HG02938 (cell line): ENCODE measurements at regions not wholly inside any gene's neighbourhood (a gene's known extent, or its start where the extent isn't known, plus 50 kb on each side); places are given as distances from the start of the nearest gene placed in this dataset.

Experiments
- ATAC-seq: cut with Tn5 transposase; IDR thresholded peaks from one replicate; pipeline ENCODE4 v1.9.1; 2021; ENCODE audit warnings: mild to moderate bottlenecking, moderate library complexity; ENCODE audit not compliant: unreplicated experiment

DNA sequence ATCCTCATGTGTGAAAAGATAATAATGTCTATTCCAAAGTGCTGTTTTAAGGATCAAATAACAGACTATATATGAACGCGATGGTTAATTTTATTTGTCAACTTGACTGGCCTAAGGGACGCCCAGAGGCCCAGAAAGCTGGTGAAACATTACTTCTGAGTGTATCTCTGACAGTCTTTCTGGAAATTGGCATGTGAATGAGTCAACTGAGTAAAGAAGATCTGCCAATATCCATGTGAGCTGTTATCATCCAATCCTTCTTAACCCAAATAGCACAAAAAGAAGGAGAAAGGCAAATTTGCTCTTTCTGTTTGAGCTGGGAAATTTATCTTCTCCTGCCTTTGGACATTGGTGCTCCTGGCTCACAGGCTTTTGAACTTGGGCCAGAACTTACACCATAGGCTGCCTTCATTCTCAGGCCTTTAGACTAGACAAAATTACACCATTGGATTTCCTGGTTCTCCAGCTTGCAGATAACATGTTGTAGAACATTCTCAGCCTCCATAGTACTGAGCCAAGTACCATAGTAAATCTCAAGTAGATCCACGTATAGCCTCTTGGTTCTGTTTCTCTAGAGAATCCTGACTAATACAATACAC, 114.7 kb upstream of the DOCK10 start:
- ATAC-seq: no peak

DNA sequence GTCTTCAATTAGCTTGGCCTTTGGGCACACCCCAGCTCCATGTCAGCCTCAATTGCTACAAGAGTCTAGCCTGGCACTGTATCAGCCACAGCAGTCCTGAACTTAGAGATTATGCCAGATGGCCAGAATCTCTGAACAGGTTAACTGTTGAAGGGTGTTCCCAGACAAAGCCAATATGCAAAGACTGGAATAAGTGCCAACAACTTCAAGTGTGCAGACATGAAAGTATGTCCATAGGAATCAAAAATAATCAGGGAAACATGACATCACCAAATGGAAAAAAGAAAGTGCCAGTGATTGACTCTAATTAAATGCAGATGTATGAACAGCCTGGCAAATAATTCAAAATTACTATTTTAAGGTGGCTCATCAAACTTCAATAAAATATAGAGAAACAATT, 98.5 kb upstream of the DOCK10 start:
- ATAC-seq: no peak

DNA sequence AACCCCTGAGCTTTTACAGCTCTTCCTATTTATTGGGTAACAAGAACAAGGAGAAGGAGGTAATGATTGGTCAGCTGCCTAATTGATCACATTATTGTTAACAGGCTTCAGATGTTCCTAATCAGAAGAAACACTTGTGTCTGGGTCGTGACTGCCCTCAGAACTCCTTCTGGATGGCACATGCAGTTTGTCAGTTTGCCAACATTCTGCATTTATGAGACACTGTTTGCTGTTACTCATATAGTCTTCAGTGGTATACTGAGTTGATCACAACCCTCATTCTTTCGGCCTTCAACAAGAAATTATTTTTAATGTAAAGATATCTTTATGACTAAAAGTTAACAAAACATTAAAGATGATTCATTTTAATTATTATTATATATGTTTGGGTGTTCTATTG, 95.7 kb upstream of the DOCK10 start:
- no peak for ATAC-seq

DNA sequence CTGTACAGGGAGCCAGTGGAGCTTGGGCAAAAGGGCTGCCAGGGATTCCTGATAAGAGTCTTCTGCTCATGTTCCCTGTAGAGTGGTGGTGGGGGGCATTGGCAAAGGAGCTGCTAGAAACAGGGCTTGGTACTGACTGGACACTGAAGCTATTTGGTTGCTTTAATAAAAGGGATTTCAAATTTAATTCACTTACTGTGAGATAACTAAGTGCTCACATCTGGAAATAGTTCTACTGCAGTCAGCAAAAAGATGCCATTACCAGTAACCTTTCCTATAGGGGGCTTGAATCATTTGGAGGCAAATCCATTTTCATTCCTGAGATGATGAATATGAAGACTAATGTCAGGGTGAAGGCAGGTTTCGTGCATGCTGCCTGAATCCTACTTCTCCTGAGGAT, 94.3 kb upstream of the DOCK10 start:
- ATAC-seq: no peak

DNA sequence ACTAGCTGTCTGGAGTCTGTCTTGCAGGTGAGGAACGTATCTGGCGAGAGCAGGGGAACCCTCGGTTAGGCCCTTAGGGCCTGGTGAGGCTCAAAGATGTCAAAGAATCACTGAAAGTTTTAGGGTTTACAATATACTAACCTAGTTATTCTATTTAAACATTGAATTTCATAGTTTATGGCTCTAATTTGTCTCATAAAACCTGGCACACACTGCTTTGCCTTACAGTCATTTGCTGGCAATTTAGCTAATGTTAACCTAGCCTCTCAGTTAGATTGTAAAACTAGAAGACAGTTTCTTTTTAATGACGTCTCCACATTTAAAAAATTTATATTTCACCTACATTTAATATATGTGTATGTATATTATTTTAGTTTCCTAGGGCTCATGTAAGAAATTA, 89.6 kb upstream of the DOCK10 start:
- no peak for ATAC-seq

DNA sequence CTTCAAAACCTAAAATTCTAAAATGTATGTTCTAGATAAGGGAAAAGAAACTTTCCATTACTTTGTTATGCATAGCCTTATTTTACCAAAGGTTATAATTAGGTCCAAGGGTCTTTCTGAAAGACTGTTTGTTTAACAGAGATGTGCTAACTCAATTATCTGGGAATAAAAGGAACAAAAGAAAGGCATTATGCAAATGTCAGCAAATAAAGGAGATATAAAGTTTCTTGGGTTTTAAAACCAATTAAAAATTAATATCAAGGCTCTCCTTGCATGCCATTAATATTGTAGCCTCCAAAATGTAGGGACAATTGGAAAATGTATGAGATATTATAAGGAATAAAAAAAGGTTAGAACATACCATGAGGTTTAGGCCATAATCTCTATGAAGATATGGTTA, 87.8 kb upstream of the DOCK10 start:
- ATAC-seq: no peak

DNA sequence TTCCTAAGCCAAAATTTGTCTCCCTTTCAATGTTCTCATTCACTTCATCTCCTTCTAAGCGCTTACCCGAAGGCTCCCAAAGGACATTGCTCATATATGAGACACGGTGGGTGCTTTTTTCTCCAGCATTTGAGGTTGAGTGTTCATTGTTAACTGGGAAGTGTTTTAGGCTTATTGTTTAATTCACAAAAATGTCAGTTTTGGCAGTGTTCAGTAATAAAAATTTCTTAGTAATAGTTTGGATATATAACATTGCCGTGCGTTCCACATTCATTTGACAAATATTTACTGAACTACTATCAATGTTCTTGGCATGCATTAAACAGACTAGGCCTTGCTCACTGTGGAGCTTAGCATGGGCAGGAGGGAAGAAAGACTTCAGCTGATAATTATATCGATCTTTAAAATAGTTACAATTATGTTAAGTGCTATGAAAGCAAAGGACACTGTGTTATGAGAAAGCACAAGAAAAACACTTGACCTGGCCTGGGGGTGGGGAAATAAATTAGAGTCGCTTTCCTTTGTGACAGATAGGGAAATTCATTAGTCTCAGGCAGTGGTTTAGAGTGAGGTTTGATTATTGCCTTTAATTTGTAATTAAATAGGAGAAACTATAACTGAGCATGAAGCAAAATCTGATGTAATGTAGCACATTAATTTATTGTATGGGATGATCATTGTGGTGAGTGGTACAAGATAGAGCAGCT, 82.2 kb upstream of the DOCK10 start:
- no peak for ATAC-seq

DNA sequence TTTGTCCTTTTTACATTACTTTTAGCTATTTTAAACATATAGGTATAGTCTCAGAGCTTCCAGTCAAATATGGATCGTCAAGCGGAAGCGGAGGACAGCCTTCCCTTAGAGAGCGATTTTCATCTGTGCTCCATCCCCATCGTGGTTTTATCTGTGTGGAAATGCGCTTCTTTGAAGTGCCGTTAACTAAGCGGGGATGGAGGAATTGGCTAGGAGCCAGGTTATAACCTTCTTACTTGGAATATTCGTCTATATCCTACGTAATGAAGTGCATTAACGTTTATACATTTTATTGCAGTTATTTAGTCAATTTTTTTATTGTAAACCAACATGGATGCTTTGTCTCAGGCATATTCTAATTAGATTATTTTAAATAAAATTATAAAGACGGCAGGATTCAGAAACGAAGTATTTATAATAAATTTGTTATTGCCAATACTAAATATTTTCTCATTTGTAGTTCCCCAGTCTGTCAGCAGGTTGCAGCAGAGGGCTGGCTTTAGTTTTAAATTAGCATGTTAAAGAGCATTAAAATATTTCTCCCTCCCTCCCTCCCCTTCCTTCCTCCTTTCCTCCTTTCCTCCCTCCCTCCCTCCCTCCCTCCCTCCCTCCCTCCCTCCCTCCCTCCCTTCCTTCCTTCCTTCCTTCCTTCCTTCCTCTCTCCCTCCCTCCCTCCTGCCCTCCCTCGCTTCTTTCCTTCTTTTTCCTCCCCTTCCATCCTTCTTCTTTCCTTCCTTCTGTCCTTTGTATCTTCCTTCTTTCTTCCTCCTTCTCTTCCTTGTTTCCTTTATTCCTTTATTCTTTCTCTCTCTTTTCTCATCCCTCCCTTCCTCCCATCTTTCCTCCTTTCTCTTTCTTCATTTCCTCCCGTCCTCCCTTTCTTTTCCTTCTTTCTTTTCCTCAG, 80.6 kb upstream of the DOCK10 start:
- no peak for ATAC-seq

DNA sequence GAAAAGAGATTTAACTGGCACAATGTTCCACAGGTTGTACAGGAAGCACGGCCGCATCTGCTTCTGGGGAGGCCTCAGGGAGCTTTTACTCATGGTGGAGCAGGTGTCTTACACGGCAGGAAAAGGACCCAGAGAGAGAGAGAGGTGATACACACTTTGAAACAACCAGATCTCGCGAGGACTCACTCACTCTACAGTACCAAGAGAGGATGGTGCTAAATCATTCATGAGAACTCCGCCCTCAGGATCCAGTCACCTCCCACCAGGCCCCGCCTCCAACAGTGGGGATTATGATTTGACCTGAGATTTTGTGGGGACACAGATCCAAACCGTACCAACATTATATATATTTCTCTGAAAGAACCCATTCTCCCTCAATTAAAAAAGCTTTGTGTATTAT, 79.7 kb upstream of the DOCK10 start:
- ATAC-seq: no peak

DNA sequence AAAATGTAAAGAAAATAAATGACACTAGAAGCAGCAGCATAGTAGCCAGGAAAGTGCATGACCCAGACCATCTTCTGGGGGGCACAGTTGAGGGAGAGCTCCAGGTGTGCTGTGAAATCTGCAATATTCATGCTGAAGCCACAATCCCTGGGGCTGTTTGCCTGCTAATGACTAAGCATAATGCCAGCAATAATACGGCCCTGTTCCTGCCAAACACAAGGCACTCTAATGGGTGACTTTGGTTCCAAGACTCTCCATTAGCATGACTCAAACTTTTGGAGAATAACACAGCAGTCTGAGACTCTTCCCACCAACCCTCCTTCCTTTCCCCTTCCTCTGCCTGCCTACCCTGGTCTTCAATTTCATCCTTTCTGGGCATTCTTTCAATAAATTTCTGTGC, 77.9 kb upstream of the DOCK10 start:
- ATAC-seq: no peak

DNA sequence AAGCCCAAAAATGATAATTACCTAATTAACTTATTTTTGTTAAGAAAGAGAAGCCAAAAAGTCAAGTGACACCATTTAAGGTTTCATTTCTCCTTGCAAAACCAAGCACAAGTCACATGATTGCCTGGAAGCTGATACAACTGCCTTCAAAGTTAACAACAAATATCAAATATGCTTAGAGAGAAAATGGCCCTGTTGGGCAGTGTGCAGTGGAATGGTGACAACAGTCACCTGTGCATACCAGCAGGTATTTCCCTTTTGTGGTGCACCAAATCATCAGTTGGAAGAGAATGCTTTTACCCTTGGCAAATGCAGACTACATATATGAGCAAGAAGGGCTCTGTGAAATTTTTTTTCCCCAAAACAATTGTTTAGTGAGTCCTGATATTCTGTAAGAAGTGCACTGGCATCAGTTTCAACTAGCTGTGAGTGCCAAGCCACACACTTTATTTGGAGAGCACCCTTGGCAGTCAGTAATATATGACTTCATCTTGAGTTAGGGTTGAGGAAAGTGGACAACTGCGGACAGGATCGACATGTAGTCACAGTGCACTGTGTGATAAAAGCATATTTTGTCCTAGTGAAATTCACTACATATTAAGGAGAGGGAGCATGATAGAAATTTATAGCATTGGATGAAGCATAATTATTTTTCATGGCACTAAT, 74.9 kb upstream of the DOCK10 start:
- ATAC-seq: no peak

DNA sequence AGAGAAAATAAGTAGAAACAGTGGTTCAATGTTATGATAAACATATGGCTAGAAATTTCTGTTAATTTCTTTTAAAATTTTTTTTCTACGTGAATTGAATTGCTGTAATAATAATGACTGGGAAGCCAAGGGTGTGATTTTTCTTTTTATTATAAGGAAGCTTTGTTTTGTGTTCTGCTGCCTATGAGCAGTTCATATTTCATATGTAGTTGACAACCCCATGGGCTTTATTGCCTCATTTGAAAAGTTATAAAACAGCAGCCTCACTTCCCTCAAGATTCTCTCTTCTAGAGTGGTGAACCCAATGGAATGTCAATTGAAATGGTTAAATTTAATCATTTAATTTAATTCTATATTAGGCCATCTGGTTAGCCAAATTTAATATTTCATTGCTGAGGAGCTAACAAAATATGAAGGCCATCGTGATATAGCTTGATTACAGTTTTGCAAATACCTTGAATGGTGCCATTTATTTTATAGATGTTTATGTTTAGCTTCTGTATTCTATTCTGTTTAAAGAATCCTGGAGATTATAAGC, 72.6 kb upstream of the DOCK10 start:
- no peak for ATAC-seq

DNA sequence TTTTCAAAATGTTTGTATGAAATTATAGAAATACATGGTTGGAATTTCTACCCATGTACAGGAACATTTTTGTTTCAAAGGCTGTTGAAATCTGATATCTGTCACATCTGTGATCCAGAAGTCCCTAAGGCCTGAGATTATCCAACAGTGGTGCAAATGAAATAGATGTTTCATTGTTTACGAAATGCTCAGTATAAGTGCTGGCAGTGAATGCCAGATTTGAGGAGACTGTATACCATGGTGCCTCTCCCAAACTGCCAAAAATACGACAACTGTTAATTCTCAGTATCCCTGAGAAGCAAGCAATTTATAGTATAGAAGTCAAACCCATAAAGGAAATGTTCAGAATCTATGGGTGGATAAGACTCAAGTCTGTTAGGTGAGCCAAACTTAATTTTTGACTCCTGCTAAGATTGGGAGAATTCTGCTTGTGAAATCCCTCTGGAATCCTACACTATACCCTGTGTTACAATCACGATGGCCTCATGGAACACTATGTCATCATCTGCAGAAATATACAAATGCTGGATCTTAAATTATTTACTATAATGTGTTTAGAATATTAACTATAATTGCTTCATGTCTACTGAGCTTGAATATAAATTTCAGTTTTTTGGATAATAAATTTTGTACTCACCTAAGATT, 71.2 kb upstream of the DOCK10 start:
- ATAC-seq: no peak

DNA sequence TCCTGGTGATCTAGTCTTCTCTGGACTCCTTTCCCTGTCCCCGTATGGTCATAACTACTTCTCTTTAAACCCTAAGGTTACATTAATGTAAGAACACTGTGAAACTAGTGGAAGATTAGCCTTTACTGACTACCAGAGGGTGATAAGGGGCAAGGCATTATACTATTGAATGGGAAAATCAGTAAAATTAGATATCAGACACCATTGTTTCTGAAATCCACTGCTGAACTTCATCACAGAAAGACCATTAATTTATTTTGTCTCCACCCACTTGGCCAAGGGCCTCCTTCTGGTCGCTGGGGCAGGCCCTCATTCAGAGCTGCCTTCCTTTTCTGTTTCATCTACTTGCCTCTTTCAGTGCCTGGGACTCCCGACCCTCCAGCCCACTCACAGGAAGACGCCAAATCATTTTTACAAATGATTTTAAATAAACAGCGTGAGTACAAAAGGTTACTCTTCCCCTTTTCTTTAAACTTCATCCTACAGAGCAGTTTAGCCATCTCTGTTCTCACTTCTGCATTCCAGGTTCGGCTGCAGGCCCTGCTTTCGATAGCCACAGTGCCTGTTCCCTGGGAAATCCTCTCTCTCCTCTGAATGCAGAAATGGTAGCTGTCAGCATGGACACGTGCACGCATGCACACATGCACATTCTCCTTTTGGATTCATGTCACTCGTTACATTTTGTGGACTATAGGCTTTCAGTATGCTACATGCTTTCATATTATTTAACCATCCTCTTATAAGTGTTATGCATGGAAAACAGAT, 70.3 kb upstream of the DOCK10 start:
- ATAC-seq: no peak

DNA sequence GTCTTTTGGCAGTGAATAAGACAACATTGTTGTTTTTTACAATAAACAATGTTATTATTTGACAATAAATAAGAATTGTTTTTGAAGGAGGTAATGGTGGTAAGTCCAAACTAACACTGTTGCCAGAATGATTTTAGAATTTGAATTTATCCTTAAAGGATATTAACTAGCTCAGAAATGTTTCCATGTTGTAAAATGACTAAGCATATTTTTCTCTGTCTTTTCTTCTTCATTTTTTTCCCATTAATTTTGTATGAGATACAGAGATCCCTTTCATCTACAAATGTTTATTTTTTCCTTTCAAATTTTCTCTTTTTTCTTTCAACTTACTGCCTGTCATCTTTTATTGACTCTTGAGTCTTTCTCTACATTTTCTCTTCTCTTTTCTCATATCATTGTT, 66.5 kb upstream of the DOCK10 start:
- ATAC-seq: no peak

DNA sequence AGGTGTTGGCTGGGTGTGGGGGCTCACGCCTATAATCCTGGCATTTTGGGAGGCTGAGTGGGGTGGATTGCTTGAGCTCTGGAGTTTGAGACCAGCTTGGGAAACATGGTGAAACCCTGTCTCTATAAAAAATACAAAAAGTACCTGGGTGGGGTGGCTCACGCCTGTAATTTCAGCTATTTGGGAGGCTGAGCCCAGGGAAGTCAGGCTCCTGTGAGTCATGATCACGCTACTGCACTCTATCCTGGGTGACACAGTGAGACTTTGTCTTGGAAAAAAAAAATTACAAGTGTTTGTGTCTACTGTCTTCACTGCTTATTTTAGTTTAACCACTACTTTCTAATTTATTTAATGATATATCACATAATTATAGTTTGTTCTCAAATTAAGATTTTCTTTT, 62.7 kb upstream of the DOCK10 start:
- no peak for ATAC-seq

DNA sequence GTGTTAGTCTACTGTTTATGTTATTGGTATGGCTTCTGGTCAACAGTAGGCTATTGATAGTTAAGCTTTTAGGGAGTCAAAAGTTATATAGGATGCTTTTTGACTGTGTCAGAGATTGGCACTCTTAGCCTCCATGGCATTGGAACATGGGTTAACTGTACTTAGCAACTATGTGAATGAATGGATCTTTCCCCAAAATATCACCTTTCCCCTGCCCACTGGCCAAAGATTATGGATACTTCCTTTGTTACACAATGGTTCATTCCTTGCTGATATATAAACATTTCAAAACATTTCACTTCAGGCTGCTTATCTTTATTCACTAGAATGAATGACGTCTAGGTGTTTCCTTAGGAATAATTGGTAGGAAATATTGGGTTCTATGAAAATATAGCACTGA, 62.1 kb upstream of the DOCK10 start:
- no peak for ATAC-seq

DNA sequence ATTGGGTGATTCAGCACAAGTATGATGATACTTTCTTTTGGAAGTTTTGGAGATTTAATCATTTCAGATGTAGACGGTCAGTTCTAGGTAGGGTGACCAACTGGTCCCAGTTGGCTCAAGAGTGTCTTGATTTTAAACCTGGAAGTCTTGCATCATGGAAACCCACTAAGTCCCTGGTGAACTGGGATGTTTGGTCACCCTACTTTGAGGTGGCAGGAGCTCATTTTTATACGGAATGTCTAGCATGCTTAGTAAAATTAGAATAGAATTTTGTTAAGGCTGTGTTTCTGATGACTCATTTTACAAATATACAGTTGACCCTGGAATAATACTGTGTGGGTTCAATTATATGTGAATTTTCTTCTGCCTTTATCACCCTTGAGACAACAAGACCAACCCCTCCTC, 61.5 kb upstream of the DOCK10 start:
- no peak for ATAC-seq

DNA sequence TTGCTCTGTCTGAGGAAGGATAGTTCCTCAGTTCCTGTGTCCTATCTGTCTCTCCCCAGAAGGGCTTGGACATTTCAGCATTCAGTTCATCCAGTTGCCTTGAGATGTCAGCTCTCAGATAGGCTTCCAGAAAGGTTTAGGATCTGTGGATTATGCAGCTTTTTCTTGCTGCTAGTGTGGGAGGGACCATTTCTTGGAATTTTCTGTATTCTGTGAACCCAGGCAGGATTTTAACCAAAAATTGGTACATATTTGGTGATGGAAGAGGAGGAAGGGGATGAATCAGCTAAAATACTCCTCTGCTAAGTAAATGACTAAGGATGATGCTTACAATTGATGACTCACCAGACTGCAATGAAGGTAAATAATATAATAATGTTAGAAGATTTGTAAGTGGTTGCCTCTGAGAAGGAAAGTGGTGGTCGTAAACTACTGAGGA, 58.6 kb upstream of the DOCK10 start:
- no peak for ATAC-seq

DNA sequence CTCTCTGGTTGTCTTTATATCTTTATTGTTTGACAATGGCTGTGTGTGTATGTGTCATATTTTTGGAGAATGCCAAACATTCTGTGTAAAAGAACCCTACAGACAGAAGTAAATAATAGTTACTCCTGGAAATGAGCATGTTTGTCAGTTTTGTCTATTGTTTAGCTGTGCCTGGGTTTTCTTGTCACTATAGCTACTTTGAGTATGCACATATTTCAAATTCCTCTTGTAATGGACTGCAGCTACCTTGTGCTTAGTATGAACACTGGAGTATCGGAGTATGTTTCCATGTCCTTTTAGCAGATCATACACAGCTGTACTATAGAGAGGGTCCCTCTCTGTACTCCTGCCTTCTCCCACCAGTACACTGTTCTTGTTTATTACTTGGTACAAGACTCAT, 58.0 kb upstream of the DOCK10 start:
- no peak for ATAC-seq
